ENCODE measurements at regions not wholly inside any gene's neighbourhood (a gene's known extent, or its start where the extent isn't known, plus 50 kb on each side); places are given as distances from the start of the nearest gene placed in this dataset.

DNA sequence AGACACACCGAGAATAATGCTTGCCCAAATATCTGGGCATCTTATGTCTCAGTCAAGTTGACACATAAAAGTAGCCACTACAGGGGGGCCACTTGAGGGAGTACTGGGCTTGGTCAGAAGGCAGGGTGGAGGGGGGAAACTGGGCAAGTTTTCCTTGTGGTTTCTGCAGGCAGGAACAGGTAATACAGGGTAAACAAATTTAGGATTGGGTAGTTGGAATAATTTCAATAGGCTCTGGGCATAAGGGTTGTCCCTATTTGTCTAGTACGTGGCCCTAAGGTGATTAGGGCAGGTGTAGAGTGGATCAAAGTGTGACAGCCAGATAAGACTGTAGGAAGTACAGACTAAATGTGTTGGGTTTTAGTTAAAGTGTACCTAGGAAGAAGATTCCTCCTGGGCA, 353.1 kb downstream of the TLE4 start (continued):
- TF ChIP-seq ZZZ3 (IDR thresholded peaks at IDR 0.05) = no peak

DNA sequence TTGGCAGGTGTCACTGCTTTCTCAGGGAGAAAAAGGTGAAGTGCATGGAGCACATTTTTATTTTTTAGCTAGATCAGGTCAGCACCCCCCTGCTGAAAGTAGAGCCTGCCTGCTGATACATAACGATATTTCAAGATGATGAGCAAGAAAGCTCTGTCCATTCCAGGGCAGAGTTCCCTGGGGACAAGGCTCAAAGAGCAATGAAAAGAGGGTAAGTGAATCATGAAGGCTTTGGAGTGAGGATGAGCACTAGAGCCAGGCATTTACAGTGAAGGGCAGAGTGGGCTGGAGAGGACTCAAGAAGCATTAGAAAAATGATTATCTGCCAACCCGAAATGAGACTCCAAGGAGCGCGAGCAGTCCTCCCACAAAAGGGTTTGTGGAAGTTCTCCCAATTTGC, 345.7 kb downstream of the TLE4 start:
- Histone ChIP-seq H3K9ac (ENCODE audit: insufficient read depth in 1 of 2, low read depth in 2 of 2, low read length in 2 of 2) (no peak overlapping the region), H3K36me3 (ENCODE audit: control insufficient read depth, insufficient read depth, low read length) (no peaks in the 10 kb centered on the region), H4K20me1 (replicated peaks; ENCODE audit: control insufficient read depth, insufficient read depth, low read length) (no peaks in the 10 kb centered on the region), H3K4me2 (ENCODE audit: insufficient read depth, low read length) (no peak overlapping the region), H3K27ac (ENCODE audit: extremely low read depth, low read depth, low read length) (no peak overlapping the region), H3K4me3 (no peak overlapping the region), H3K4me1 (replicated peaks in 1 of 2; ENCODE audit: control insufficient read depth in 2 of 2, insufficient read depth in 2 of 2, low read length in 2 of 2) (no peaks in the 10 kb centered on the region), H3K9me3 (replicated peaks; ENCODE audit: control insufficient read depth, insufficient read depth, low read depth, low read length) (no peaks in the 10 kb centered on the region), H3K9me1 (ENCODE audit: control insufficient read depth, insufficient read depth, low read length) (no peaks in the 10 kb centered on the region), H3K27me3 (ENCODE audit: control insufficient read depth in 2 of 2, insufficient read depth in 2 of 2, low read length in 2 of 2) (no peaks in the 10 kb centered on the region), H2AFZ (ENCODE audit: low read depth, low read length) (no peak overlapping the region), H3K79me2 (ENCODE audit: control insufficient read depth, insufficient read depth, low read length) (no peaks in the 10 kb centered on the region)
- POLR2A ChIA-PET = no interaction called here
- in situ Hi-C loops (cut with MboI) = no loop called here
- TF ChIP-seq RBM14 (IDR thresholded peaks at IDR 0.05; ENCODE audit: borderline replicate concordance, insufficient read depth, low read depth, low read length) = no peak
- TF ChIP-seq, protein P1, sequence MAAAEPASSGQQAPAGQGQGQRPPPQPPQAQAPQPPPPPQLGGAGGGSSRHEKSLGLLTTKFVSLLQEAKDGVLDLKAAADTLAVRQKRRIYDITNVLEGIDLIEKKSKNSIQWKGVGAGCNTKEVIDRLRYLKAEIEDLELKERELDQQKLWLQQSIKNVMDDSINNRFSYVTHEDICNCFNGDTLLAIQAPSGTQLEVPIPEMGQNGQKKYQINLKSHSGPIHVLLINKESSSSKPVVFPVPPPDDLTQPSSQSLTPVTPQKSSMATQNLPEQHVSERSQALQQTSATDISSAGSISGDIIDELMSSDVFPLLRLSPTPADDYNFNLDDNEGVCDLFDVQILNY (CRISPR knock-in tag; IDR thresholded peaks at IDR 0.05) = no peak
- TF ChIP-seq NCOR1 (IDR thresholded peaks at IDR 0.05) = no peak
- no peak for TF ChIP-seq SNRNP70 (optimal IDR thresholded peaks at IDR 0.05; ENCODE audit: low read depth, low read length)
- TF ChIP-seq, protein P2, sequence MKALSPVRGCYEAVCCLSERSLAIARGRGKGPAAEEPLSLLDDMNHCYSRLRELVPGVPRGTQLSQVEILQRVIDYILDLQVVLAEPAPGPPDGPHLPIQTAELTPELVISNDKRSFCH (CRISPR knock-in tag; IDR thresholded peaks at IDR 0.05) = no peak
- TF ChIP-seq, protein P2 (tag; IDR thresholded peaks at IDR 0.05) = no peak
- TF ChIP-seq, protein P3, sequence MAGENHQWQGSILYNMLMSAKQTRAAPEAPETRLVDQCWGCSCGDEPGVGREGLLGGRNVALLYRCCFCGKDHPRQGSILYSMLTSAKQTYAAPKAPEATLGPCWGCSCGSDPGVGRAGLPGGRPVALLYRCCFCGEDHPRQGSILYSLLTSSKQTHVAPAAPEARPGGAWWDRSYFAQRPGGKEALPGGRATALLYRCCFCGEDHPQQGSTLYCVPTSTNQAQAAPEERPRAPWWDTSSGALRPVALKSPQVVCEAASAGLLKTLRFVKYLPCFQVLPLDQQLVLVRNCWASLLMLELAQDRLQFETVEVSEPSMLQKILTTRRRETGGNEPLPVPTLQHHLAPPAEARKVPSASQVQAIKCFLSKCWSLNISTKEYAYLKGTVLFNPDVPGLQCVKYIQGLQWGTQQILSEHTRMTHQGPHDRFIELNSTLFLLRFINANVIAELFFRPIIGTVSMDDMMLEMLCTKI (IDR thresholded peaks at IDR 0.05; ENCODE audit: partially characterized antibody) = no peak
- no TSS peak for BruUV-seq (replicated peaks)
- intact Hi-C loops (cut with micrococcal nuclease) = no loop called here
- FAIRE-seq (no peak), DNase-seq (ENCODE audit: extremely low read depth in 1 of 4, low spot score in 3 of 4) (no peak), ATAC-seq (no peak)
- CTCF ChIA-PET (ENCODE audit: low intra/inter-chr PET ratio) = no interaction called here
- 0% methylated on average over 4 of the region's 4 CpGs for WGBS (ENCODE audit: insufficient coverage, low coverage, missing lambda C conversion rate)
